A549 (cell line): ENCODE measurements at regions not wholly inside any gene's neighbourhood (a gene's known extent, or its start where the extent isn't known, plus 50 kb on each side); places are given as distances from the start of the nearest gene placed in this dataset.

Experiments
- HDAC2 ChIP-seq: fragments of 200-600 bp; sonication (generic); IDR thresholded peaks from 2 replicates; pipeline ENCODE4 v1.6.1; 2016
- POLR2A ChIP-seq: IDR thresholded peaks from 2 replicates; pipeline ENCODE4 v1.6.1; 2012; ENCODE audit warnings: mild to moderate bottlenecking, low read length

GRCh38 chr22:47230251-47230650 lies 467.8 kb downstream of the TBC1D22A start:
- TF ChIP-seq HDAC2 (no peak), POLR2A (no peak)
